Fibroblast of the aortic adventitia (primary cell): ENCODE measurements at regions not wholly inside any gene's neighbourhood (a gene's known extent, or its start where the extent isn't known, plus 50 kb on each side); places are given as distances from the start of the nearest gene placed in this dataset.

Source experiments
- DNase-seq: peaks from one replicate; pipeline ENCODE4 v3.0.0-alpha.2; 2010; ENCODE audit warnings: low read depth
- H3K4me3 ChIP-seq: 2 replicates; pipeline ENCODE4 v1.5.1; 2011; ENCODE audit warnings: low read depth, mild to moderate bottlenecking, control low read depth, low read length, moderate library complexity
- CTCF ChIP-seq: IDR thresholded peaks from 2 replicates; pipeline ENCODE4 v1.5.1; 2011; ENCODE audit warnings: mild to moderate bottlenecking, low read length, control low read depth, inconsistent platforms; ENCODE audit not compliant: insufficient read depth

- no peak for TF ChIP-seq CTCF
- H3K4me3 ChIP-seq, result no peak overlapping the region
- DNase-seq, result no peak
Observed at GRCh38 chr6:126439040-126439439, 99.1 kb downstream of the CENPW start.

GRCh38 chr6:126440923-126441322 lies 101.0 kb downstream of the CENPW start:
- H3K4me3 ChIP-seq, result no peak overlapping the region
- no peak for DNase-seq
- TF ChIP-seq CTCF, result no peak

- no peak overlapping the region for H3K4me3 ChIP-seq
- DNase-seq, result peak; percentile 14
- TF ChIP-seq CTCF, result no peak
Observed at GRCh38 chr6:126444659-126445273, 104.9 kb downstream of the CENPW start.

GRCh38 chr6:126446248-126446647 lies 106.3 kb downstream of the CENPW start:
- no peak overlapping the region for H3K4me3 ChIP-seq
- no peak for DNase-seq
- TF ChIP-seq CTCF, result no peak

- no peak for TF ChIP-seq CTCF
- no peak for DNase-seq
- H3K4me3 ChIP-seq, result no peak overlapping the region
Observed at GRCh38 chr6:126447367-126447766, 107.5 kb downstream of the CENPW start.

GRCh38 chr6:126461045-126461444 lies 121.1 kb downstream of the CENPW start:
- no peak for DNase-seq
- H3K4me3 ChIP-seq, result no peak overlapping the region
- TF ChIP-seq CTCF, result no peak

GRCh38 chr6:126464245-126464644 lies 124.3 kb downstream of the CENPW start:
- DNase-seq, result no peak
- TF ChIP-seq CTCF, result no peak
- no peak overlapping the region for H3K4me3 ChIP-seq
